Thyroid gland (tissue), 4 donors: ENCODE measurements at regions not wholly inside any gene's neighbourhood (a gene's known extent, or its start where the extent isn't known, plus 50 kb on each side); places are given as distances from the start of the nearest gene placed in this dataset.

Experiments
- DNase-seq, 2 donors: peaks; one replicate each; pipeline ENCODE4 v3.0.0-alpha.2; 2019
- H3K27ac ChIP-seq, 3 donors: fragments of 200-600 bp; sonication (generic); 1 replicate in 2 of 3; 2 replicates in 1 of 3; pipeline ENCODE4 v1.5.1; 2016 to 2019; ENCODE audit warnings: mild to moderate bottlenecking in 1 of 3, moderate library complexity in 1 of 3
- H3K27me3 ChIP-seq: fragments of 200-600 bp; sonication (generic); one replicate; pipeline ENCODE4 v1.5.1; 2019
- H3K36me3 ChIP-seq, 2 donors: fragments of 200-600 bp; sonication (generic); one replicate each; pipeline ENCODE4 v1.5.1; 2016 to 2019
- H3K4me1 ChIP-seq, 2 donors: fragments of 200-600 bp; sonication (generic); one replicate each; pipeline ENCODE4 v1.5.1; 2017 to 2019
- H3K4me3 ChIP-seq, 3 donors: fragments of 200-600 bp; sonication (generic); replicated peaks in 1 of 3; 1 replicate in 2 of 3; 2 replicates in 1 of 3; pipeline ENCODE4 v1.5.1; 2016; ENCODE audit warnings: mild to moderate bottlenecking in 1 of 3
- H3K9me3 ChIP-seq: fragments of 200-600 bp; sonication (generic); one replicate; pipeline ENCODE4 v1.5.1; 2017
- CTCF ChIP-seq, 6 experiments: fragments of 200-600 bp in 3 of 6; fragments of 450-650 bp in 3 of 6; sonication (generic) in 3 of 6; IDR thresholded peaks; one replicate each; pipeline ENCODE4 v1.5.1; 2016 to 2019; ENCODE audit warnings: antibody characterized with exemption in 6 of 6, mild to moderate bottlenecking in 2 of 6, inconsistent platforms in 1 of 6, moderate library complexity in 1 of 6
- POLR2A ChIP-seq, 2 donors: fragments of 450-650 bp; IDR thresholded peaks; one replicate each; pipeline ENCODE4 v1.6.1; 2017; ENCODE audit warnings: antibody characterized with exemption in 2 of 2, mild to moderate bottlenecking in 2 of 2, moderate library complexity in 1 of 2
- WGBS, 2 donors: methylation state at CpG; one replicate each; pipeline ENCODE4 v1.1.5; 2017; 5-methylcytosine and 5-hydroxymethylcytosine counted together
- intact Hi-C: fragments of 100-400 bp; cut with DNase I; formaldehyde crosslinking; loops from one replicate; pipeline ENCODE4 v1.15.1; 2023

- no peak for DNase-seq
- no peak overlapping the region for H3K4me3 ChIP-seq
- intact Hi-C loops = no loop called here
- no peak for TF ChIP-seq POLR2A (IDR thresholded peaks at IDR 0.05)
- H3K27me3 ChIP-seq = no peaks in the 10 kb centered on the region
- H3K9me3 ChIP-seq = no peaks in the 10 kb centered on the region
- H3K4me1 ChIP-seq = peaks cover 0 to 5% of the 10 kb centered on the region in 2 donors
- H3K27ac ChIP-seq = no peak overlapping the region
- WGBS, 2 donors = 49 to 50% methylated on average over 22 to 31 of the region's 34 CpGs
- H3K36me3 ChIP-seq = no peaks in the 10 kb centered on the region
Measured at GRCh38 chr6:169921853-169922824, 170.7 kb downstream of the ERMARD start.

- no peak overlapping the region for H3K27ac ChIP-seq
- no peaks in the 10 kb centered on the region for H3K9me3 ChIP-seq
- peaks cover 0 to 5% of the 10 kb centered on the region in 2 donors for H3K4me1 ChIP-seq
- TF ChIP-seq POLR2A (IDR thresholded peaks at IDR 0.05) (no peak), CTCF (IDR thresholded peaks at IDR 0.05) (no peak)
- H3K27me3 ChIP-seq = no peaks in the 10 kb centered on the region
- intact Hi-C loops = no loop called here
- no peak overlapping the region for H3K4me3 ChIP-seq
- WGBS, 2 donors = 88 to 94% methylated on average over 20 of the region's 20 CpGs
- H3K36me3 ChIP-seq = no peaks in the 10 kb centered on the region
- no peak for DNase-seq
Measured at GRCh38 chr6:169921217-169921616, 169.8 kb downstream of the ERMARD start.

GRCh38 chr6:169920359-169921020 is 169.1 kb downstream of the ERMARD start:
- 83 to 88% methylated on average over 10 to 11 of the region's 11 CpGs for WGBS, 2 donors
- TF ChIP-seq POLR2A (IDR thresholded peaks at IDR 0.05) (no peak), CTCF (IDR thresholded peaks at IDR 0.05) (no peak)
- H3K27me3 ChIP-seq = no peaks in the 10 kb centered on the region
- no peak overlapping the region for H3K4me3 ChIP-seq
- H3K9me3 ChIP-seq = no peaks in the 10 kb centered on the region
- DNase-seq = no peak
- H3K36me3 ChIP-seq = no peaks in the 10 kb centered on the region
- peaks cover 0 to 5% of the 10 kb centered on the region in 2 donors for H3K4me1 ChIP-seq
- intact Hi-C loops = no loop called here
- H3K27ac ChIP-seq = no peak overlapping the region

GRCh38 chr6:169918954-169919549 is 167.6 kb downstream of the ERMARD start:
- H3K27me3 ChIP-seq = no peaks in the 10 kb centered on the region
- no peak for DNase-seq
- peaks cover 0 to 5% of the 10 kb centered on the region in 2 donors for H3K4me1 ChIP-seq
- H3K36me3 ChIP-seq = no peaks in the 10 kb centered on the region
- H3K4me3 ChIP-seq = no peak overlapping the region
- intact Hi-C loops = no loop called here
- H3K27ac ChIP-seq = no peak overlapping the region
- WGBS, 2 donors = 90 to 91% methylated on average over 26 of the region's 26 CpGs
- no peaks in the 10 kb centered on the region for H3K9me3 ChIP-seq
- no peak for TF ChIP-seq POLR2A (IDR thresholded peaks at IDR 0.05)
- no peak for TF ChIP-seq CTCF (IDR thresholded peaks at IDR 0.05)

- H3K4me1 ChIP-seq = peaks cover 0 to 5% of the 10 kb centered on the region in 2 donors
- 75 to 85% methylated on average over 20 of the region's 21 CpGs for WGBS, 2 donors
Measured at GRCh38 chr6:169918239-169918953, 167.0 kb downstream of the ERMARD start.

More at GRCh38 chr6:169918239-169918953, 167.0 kb downstream of the ERMARD start:
- Histone ChIP-seq H3K27ac (no peak overlapping the region), H3K4me3 (no peak overlapping the region), H3K9me3 (no peaks in the 10 kb centered on the region), H3K36me3 (no peaks in the 10 kb centered on the region), H3K27me3 (no peaks in the 10 kb centered on the region)
- DNase-seq = no peak
- TF ChIP-seq POLR2A (IDR thresholded peaks at IDR 0.05) (no peak), CTCF (IDR thresholded peaks at IDR 0.05) (no peak)
- intact Hi-C loops = no loop called here
